Liver (tissue), 7 donors: ENCODE measurements at regions not wholly inside any gene's neighbourhood (a gene's known extent, or its start where the extent isn't known, plus 50 kb on each side); places are given as distances from the start of the nearest gene placed in this dataset.
A peak's percentile ranks its signal among the peaks of the same experiment; 100 is the strongest.

ENCODE experiments used
- DNase-seq: peaks from one replicate; pipeline ENCODE4 v3.0.0-alpha.2; 2017; ENCODE audit warnings: low spot score
- H3K27ac ChIP-seq, 2 donors: one replicate each; pipeline ENCODE4 v1.7.0; 2013; ENCODE audit warnings: inconsistent platforms in 2 of 2, low read length in 2 of 2, control low read depth in 1 of 2, low read depth in 1 of 2, mild to moderate bottlenecking in 1 of 2
- H3K27me3 ChIP-seq, 4 donors: one replicate each; pipeline versions ENCODE4 v1.6.1 to v1.7.0; 2013; ENCODE audit warnings: low read length in 3 of 4, inconsistent platforms in 1 of 4, mild to moderate bottlenecking in 1 of 4, moderate library complexity in 1 of 4; ENCODE audit not compliant: control insufficient read depth in 4 of 4, insufficient read depth in 4 of 4
- H3K36me3 ChIP-seq, 4 donors: one replicate each; pipeline versions ENCODE4 v1.6.1 to v1.7.0; 2013; ENCODE audit warnings: low read length in 3 of 4, mild to moderate bottlenecking in 3 of 4, low read depth in 1 of 4, moderate library complexity in 1 of 4; ENCODE audit not compliant: control insufficient read depth in 4 of 4, insufficient read depth in 3 of 4
- H3K4me1 ChIP-seq, 4 donors: one replicate each; pipeline versions ENCODE4 v1.6.1 to v1.7.0; 2013; ENCODE audit warnings: low read length in 3 of 4, mild to moderate bottlenecking in 3 of 4, moderate library complexity in 1 of 4; ENCODE audit not compliant: control insufficient read depth in 4 of 4, insufficient read depth in 4 of 4
- H3K4me3 ChIP-seq, 3 donors: one replicate each; pipeline versions ENCODE4 v1.6.1 to v1.7.0; 2013; ENCODE audit warnings: low read length in 3 of 3, control low read depth in 1 of 3, low read depth in 1 of 3, mild to moderate bottlenecking in 1 of 3
- H3K9ac ChIP-seq, 2 donors: one replicate each; pipeline ENCODE4 v1.7.0; 2013; ENCODE audit warnings: low read length in 2 of 2, mild to moderate bottlenecking in 2 of 2, moderate library complexity in 2 of 2, control low read depth in 1 of 2, low read depth in 1 of 2
- H3K9me3 ChIP-seq, 4 donors: one replicate each; pipeline versions ENCODE4 v1.6.1 to v1.7.0; 2013; ENCODE audit warnings: low read length in 3 of 4; ENCODE audit not compliant: control insufficient read depth in 4 of 4
- EGR1 ChIP-seq, 2 donors: IDR thresholded peaks; 2 replicates each; pipeline ENCODE4 v1.6.1; 2016 to 2018; ENCODE audit warnings: antibody characterized with exemption in 2 of 2, low read depth in 2 of 2
- FOXA1 ChIP-seq: IDR thresholded peaks from 2 replicates; pipeline ENCODE4 v1.6.1; 2016; ENCODE audit warnings: antibody characterized with exemption
- FOXA2 ChIP-seq: IDR thresholded peaks from 2 replicates; pipeline ENCODE4 v1.6.1; 2016; ENCODE audit warnings: antibody characterized with exemption
- GABPA ChIP-seq, 2 donors: IDR thresholded peaks in 1 of 2; conservative IDR thresholded peaks in 1 of 2; 2 replicates each; pipeline ENCODE4 v1.6.1; 2016; ENCODE audit warnings: antibody characterized with exemption in 2 of 2, mild to moderate bottlenecking in 1 of 2, moderate library complexity in 1 of 2
- HNF4A ChIP-seq, 2 donors: conservative IDR thresholded peaks; 2 replicates each; pipeline ENCODE4 v1.6.1; 2016; ENCODE audit warnings: antibody characterized with exemption in 2 of 2, mild to moderate bottlenecking in 2 of 2
- HNF4G ChIP-seq: IDR thresholded peaks from 2 replicates; pipeline ENCODE4 v1.6.1; 2016; ENCODE audit warnings: antibody characterized with exemption
- JUND ChIP-seq, 2 donors: IDR thresholded peaks; 2 replicates each; pipeline ENCODE4 v1.6.1; 2016; ENCODE audit warnings: antibody characterized with exemption in 2 of 2
- NR2F2 ChIP-seq: IDR thresholded peaks from 2 replicates; pipeline ENCODE4 v1.6.1; 2016; ENCODE audit warnings: antibody characterized with exemption
- RAD21 ChIP-seq, 2 donors: IDR thresholded peaks; 2 replicates each; pipeline ENCODE4 v1.6.1; 2016; ENCODE audit warnings: antibody characterized with exemption in 2 of 2, mild to moderate bottlenecking in 2 of 2
- SP1 ChIP-seq: IDR thresholded peaks from 2 replicates; pipeline ENCODE4 v1.6.1; 2018; ENCODE audit warnings: antibody characterized with exemption, mild to moderate bottlenecking
- YY1 ChIP-seq: IDR thresholded peaks from 2 replicates; pipeline ENCODE4 v1.6.1; 2016; ENCODE audit warnings: antibody characterized with exemption, mild to moderate bottlenecking
- ZBTB33 ChIP-seq: IDR thresholded peaks from 2 replicates; pipeline ENCODE4 v1.6.1; 2016; ENCODE audit warnings: antibody characterized with exemption
- WGBS: extraction: QIAGEN DNeasy Blood & Tissue Kit; methylation state at CpG from one replicate; pipeline ENCODE4 v1.1.7; 2013; 5-methylcytosine and 5-hydroxymethylcytosine counted together
- TF ChIP-seq, protein P1 (sequence below): IDR thresholded peaks from 2 replicates; pipeline ENCODE4 v1.6.1; 2016; ENCODE audit warnings: antibody characterized with exemption
- TF ChIP-seq, protein P2 (sequence below): IDR thresholded peaks from 2 replicates; pipeline ENCODE4 v1.6.1; 2016; ENCODE audit warnings: antibody characterized with exemption, mild to moderate bottlenecking
- TF ChIP-seq, protein P3 (sequence below): IDR thresholded peaks from 2 replicates; pipeline ENCODE4 v1.6.1; 2016; ENCODE audit warnings: antibody characterized with exemption
- donor health status: healthy.
- donor health status: healthy.
- donor health status: healthy.
- donor health status: healthy.

GRCh38 chr11:23551706-23552105 is 691.4 kb upstream of the CCDC179 start:
- Histone ChIP-seq H3K9me3 (no peaks in the 10 kb centered on the region), H3K27ac (no peak overlapping the region), H3K9ac (no peak overlapping the region), H3K4me3 (no peak overlapping the region), H3K27me3 (peaks cover 0 to 2% (median 0%) of the 10 kb centered on the region in 4 donors), H3K4me1 (no peaks in the 10 kb centered on the region), H3K36me3 (no peaks in the 10 kb centered on the region)
- WGBS: 97% methylated on average over 1 of the region's 1 CpG
- DNase-seq: no peak
- no peak for TF ChIP-seq NR2F2
- no peak for TF ChIP-seq EGR1 (IDR thresholded peaks at IDR 0.05; ENCODE audit: low read depth in 2 of 2)
- no peak for TF ChIP-seq FOXA1
- no peak for TF ChIP-seq HNF4A (conservative IDR thresholded peaks at IDR 0.05)
- TF ChIP-seq SP1: no peak
- TF ChIP-seq ZBTB33: no peak
- no peak for TF ChIP-seq RAD21 (IDR thresholded peaks at IDR 0.05)
- TF ChIP-seq, protein P1, sequence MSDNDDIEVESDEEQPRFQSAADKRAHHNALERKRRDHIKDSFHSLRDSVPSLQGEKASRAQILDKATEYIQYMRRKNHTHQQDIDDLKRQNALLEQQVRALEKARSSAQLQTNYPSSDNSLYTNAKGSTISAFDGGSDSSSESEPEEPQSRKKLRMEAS: no peak
- TF ChIP-seq HNF4G: no peak
- no peak for TF ChIP-seq GABPA (IDR thresholded peaks at IDR 0.05 in 1 of 2, conservative IDR thresholded peaks at IDR 0.05 in 1 of 2)
- no peak for TF ChIP-seq FOXA2
- no peak for TF ChIP-seq YY1
- TF ChIP-seq, protein P2, sequence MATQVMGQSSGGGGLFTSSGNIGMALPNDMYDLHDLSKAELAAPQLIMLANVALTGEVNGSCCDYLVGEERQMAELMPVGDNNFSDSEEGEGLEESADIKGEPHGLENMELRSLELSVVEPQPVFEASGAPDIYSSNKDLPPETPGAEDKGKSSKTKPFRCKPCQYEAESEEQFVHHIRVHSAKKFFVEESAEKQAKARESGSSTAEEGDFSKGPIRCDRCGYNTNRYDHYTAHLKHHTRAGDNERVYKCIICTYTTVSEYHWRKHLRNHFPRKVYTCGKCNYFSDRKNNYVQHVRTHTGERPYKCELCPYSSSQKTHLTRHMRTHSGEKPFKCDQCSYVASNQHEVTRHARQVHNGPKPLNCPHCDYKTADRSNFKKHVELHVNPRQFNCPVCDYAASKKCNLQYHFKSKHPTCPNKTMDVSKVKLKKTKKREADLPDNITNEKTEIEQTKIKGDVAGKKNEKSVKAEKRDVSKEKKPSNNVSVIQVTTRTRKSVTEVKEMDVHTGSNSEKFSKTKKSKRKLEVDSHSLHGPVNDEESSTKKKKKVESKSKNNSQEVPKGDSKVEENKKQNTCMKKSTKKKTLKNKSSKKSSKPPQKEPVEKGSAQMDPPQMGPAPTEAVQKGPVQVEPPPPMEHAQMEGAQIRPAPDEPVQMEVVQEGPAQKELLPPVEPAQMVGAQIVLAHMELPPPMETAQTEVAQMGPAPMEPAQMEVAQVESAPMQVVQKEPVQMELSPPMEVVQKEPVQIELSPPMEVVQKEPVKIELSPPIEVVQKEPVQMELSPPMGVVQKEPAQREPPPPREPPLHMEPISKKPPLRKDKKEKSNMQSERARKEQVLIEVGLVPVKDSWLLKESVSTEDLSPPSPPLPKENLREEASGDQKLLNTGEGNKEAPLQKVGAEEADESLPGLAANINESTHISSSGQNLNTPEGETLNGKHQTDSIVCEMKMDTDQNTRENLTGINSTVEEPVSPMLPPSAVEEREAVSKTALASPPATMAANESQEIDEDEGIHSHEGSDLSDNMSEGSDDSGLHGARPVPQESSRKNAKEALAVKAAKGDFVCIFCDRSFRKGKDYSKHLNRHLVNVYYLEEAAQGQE: no peak
- TF ChIP-seq, protein P3, sequence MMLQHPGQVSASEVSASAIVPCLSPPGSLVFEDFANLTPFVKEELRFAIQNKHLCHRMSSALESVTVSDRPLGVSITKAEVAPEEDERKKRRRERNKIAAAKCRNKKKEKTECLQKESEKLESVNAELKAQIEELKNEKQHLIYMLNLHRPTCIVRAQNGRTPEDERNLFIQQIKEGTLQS: no peak

- peak in 1 of 2 donors; percentile 23 for TF ChIP-seq RAD21 (IDR thresholded peaks at IDR 0.05)
- no peak for TF ChIP-seq JUND (IDR thresholded peaks at IDR 0.05)
- H3K9ac ChIP-seq: no peak overlapping the region
- H3K4me1 ChIP-seq: no peaks in the 10 kb centered on the region
- no peaks in the 10 kb centered on the region for H3K27me3 ChIP-seq
- H3K9me3 ChIP-seq: no peaks in the 10 kb centered on the region
- WGBS: 73% methylated on average over 1 of the region's 1 CpG
- DNase-seq: no peak
- H3K36me3 ChIP-seq: no peaks in the 10 kb centered on the region
- H3K27ac ChIP-seq: no peak overlapping the region
- no peak overlapping the region for H3K4me3 ChIP-seq
These were observed 693.7 kb upstream of the CCDC179 start for GRCh38 chr11:23554002-23554401.
